SK-MEL-5 (cell line): ENCODE measurements at regions not wholly inside any gene's neighbourhood (a gene's known extent, or its start where the extent isn't known, plus 50 kb on each side); places are given as distances from the start of the nearest gene placed in this dataset.
"Not testable (repeated sequence)": the region's sequence is repeated elsewhere in the genome, so short reads cannot be mapped to it uniquely, and the experiment has no call there.

Source experiments
- DNase-seq: peaks from one replicate; pipeline ENCODE4 v3.0.0-alpha.2; 2016; ENCODE audit warnings: low read depth, low spot score
- in situ Hi-C: cut with HindIII; loops from 2 replicates; pipeline ENCODE4 v1.10.0; 2016; ENCODE audit warnings: low sequenced_read_pairs, high pct_unique_total_duplicates, low pct_unique_long_range_greater_than_20kb

DNA sequence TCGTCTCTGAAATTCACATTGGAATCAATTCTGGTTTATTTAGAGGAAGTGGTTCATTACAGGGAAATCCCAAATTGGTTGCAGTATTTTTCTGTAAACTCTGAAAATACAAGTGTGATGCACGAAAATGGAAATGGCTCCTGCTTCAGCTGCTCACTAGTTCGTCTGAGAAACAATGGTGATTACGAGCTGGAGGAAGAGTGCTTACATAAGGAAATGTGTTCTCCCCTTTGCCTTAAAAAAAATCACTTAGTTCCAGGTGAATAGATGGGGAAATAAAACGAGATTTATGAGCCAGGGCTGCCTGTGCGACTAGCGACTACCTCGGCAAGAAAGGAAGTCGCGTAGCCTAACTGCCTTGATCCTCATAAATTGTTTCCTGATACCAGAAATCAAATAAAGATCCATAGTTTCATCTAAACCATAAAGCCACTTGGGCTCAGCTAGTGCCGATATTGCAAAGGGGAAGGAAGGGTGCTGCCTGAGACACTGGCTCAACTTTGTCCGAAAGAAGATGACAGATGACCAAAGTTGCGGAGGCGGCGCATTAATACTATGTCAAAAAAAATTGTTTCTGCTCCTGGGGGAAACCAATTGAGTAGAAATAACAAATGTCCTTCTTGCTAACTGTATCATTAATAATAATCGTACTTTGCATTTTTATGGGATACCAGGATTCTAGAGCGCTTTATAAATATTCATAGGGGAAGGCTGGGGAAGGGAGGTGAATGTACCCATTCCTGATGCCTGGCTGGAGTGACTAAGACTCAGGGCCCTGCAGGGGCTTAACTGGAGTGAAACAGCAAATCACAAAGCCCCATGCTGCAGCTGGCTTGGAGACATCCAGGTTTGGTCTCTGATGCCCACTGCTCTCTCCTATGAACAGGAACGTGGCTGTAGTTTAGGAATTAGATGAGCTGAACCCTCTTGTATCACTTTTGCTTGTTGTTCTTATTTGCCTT lies 185.7 kb downstream of the BLID start:
- no peak for DNase-seq
- in situ Hi-C loops: no loop called here

- in situ Hi-C loops: no loop called here
- no peak for DNase-seq
Observed at GRCh38 chr11:121929581-121929980, 186.4 kb downstream of the BLID start.

- in situ Hi-C loops: no loop called here
- no peak for DNase-seq
Observed at GRCh38 chr11:121928597-121929580, 187.1 kb downstream of the BLID start.

DNA sequence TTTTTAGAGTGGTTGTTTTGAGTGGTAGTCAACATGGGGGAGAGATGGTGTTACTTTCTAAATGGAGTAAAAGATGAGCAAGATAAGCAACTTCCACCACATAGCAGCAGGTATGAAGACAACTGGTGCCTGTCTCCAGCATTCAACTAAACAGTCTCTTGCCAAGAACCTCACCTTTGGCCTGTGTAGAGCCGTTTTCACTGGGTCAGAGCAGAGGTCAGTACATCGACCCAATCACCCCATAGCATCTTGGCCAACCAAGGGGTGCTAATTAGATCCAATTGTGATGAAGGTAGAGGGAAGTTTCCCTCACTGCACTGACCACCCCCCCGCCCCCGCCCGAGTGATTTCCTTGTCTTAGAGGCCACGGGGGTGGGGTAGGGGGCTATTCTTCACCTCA lies 188.2 kb downstream of the BLID start:
- DNase-seq: no peak
- in situ Hi-C loops: no loop called here

DNA sequence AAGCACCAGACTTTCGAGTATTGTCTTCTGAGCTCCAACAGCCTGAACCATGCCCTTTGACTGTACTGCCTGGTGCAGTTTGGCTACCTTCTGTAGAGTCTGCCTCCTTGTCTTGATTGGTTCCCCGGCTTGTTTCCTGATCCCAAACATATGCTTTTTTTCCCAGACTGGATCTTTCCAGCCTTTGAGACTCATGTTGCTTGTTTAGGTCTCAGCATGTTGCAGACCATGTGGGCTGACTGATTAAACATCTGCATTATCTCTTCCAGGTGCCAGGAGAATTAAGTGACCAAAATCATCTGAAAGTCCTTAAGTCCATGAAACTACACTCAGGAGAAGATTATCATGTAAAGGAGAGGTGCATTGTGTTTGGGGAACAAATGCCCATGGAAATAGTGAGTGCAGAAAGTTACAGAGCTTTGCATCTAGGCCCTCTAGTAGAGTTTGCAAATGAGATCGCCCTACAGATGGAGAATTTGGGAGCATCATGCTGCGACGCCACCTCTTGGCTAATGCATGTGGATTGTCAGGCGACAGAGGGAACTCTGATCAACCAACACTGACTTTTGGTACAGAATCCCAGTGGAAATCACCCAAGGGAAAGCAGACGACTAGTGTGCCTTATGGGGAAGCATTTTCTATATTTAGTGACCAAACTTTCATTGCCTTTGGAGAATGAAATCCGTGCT lies 188.8 kb downstream of the BLID start:
- in situ Hi-C loops: no loop called here
- DNase-seq: no peak

DNA sequence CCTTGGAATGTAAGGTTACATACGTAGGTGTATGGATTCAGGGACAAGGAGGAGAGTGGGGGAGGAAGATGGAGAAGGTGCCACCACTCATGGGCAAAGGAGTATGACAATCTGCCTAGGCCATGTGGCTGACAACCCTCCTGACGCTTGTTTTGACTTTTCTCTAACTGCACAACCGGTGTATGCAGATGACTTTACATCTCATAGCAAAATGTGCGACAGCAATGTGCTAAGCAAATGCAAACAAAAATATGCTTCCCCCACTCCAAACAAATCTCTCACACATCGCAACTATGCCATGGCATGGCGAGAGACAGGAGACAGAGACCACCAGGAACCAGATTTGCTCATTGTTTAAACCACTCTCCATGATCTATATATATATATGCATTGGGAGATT lies 191.8 kb downstream of the BLID start:
- no peak for DNase-seq
- in situ Hi-C loops: no loop called here

DNA sequence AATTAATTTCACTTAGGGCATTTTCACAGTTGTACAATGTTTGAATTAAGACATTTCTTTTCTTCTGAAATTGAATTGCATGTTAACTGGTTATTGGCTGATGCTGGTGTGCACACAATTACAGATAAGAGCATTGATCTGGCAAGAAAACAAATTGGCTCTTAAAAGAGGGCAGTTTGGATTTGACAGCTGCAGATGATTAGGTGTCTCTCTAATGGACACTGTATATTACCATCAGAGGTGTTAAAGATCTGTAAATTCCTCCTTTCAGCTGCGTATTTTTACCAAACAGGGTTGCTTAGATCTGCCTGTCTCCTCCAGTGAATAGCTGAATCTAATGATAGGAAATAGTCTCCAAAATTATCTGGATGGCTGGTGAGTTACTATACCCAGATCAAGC lies 198.5 kb downstream of the BLID start:
- in situ Hi-C loops: no loop called here
- no peak for DNase-seq

DNA sequence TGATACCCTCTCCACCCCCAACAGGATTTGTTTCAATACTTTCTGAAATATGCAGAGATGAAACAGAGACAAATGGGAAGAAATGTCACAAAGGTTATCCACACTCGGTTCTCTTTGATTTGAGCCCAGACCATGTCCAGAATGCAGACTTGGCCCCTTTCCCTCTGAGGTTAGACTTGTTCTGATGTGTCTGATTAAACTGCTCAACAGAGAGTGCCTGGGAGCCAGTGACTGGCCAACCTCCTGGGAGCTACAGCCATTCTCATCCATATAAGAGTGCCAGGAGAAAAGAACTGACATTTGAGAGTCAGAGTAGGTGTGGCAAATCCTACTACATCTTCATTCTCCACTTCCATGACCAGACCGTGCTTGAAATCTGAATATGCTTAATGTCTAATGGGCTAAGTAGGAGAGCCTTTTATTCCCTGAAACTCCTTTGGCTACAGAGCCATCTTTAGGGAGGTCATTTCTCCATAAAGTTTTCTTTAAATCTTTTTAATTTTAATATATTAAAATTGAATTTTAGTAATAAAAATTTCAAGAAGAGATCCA lies 201.4 kb downstream of the BLID start:
- in situ Hi-C loops: no loop called here
- DNase-seq: no peak

- in situ Hi-C loops: no loop called here
- no peak for DNase-seq
Observed at GRCh38 chr11:121909596-121909995, 206.4 kb downstream of the BLID start.

GRCh38 chr11:121907379-121907778 lies 208.6 kb downstream of the BLID start:
- in situ Hi-C loops: no loop called here
- DNase-seq: no peak

- no peak for DNase-seq
- in situ Hi-C loops: no loop called here
Observed at GRCh38 chr11:121904148-121904547, 211.9 kb downstream of the BLID start.

DNA sequence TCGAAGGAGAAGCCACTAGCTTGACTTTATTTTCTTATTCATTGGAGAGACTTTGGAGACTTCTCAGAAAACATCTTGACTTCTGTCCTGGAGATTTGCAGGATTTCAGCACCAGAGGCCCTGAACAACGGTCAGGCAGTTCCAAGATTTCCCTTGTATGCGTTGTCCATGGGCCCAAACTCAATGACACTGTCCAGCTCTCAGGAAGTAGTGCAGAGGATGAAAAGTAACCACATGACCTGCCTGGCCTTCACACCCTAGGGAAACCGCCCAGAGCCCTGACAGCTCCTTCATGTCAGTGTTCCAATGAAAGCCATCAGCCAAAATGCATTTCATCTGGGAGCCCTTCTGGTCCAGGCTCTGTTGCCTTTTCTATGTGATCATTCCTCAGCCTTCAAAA lies 214.1 kb downstream of the BLID start:
- no peak for DNase-seq
- in situ Hi-C loops: no loop called here

DNA sequence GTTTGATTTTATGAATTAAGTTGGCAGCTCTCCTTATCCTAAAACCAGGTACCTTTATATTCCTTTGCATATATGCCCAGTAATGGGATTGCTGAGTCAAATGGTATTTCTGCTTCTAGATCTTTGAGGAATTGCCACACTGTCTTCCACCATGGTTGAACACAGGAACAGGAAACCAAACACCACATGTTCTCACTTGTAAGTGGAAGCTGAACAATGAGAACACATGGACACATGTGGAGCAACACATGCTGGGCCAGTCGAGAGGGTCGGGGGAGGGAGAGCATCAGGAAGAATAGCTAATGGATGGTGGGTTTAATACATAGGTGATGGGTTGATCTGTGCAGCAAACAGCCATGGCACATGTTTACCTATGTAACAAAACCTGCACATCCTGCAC lies 214.6 kb downstream of the BLID start:
- DNase-seq, in situ Hi-C loops: not testable (repeated sequence)

DNA sequence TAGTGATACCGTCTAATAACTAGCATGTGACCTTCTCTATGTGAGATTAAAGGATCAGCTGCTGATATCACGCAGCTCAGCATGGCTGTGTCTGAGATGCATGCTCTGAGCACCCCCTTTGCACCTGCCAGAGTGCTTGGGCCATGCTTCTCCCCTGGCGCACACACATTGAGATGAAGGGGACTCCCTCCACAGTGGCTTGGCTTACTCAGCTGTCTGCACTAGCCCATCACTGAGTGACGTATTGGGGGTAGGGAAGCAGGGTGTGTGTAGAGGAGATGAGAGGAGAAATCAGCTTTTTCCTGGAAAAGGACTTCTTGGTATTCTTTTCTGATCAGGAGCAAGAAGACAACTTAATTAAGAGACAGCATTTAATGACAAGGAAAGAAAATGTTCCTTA lies 216.5 kb downstream of the BLID start:
- in situ Hi-C loops: no loop called here
- no peak for DNase-seq

GRCh38 chr11:121898903-121899302 lies 217.1 kb downstream of the BLID start:
- DNase-seq: no peak
- in situ Hi-C loops: no loop called here

DNA sequence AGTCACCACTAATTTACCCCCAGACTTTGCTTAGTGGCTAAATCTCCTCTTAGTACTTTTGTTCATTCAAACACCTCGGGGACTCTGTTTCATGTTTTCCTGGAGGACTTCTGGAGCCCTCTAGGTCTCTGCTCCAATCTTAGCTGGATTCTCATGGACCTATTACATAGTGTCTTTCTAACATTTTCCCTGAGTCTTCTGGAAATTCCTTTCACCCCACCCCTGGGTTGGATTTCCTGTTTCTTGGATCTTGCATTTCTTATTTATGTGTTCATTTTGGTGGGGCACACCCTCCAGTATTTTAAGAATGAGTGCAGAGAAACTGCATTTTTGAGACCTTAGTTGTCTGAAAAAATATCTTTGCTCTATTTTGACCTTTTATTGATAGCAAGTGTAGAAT lies 220.1 kb downstream of the BLID start:
- in situ Hi-C loops: no loop called here
- DNase-seq: no peak

GRCh38 chr11:121894581-121894980 lies 221.4 kb downstream of the BLID start:
- in situ Hi-C loops: no loop called here

GRCh38 chr11:121892863-121893262 lies 223.2 kb downstream of the BLID start:
- DNase-seq: no peak
- in situ Hi-C loops: no loop called here

More at GRCh38 chr11:121894581-121894980, 221.4 kb downstream of the BLID start:
- no peak for DNase-seq
